Ecto neural progenitor cell (in vitro differentiated cells): ENCODE measurements at regions not wholly inside any gene's neighbourhood (a gene's known extent, or its start where the extent isn't known, plus 50 kb on each side); places are given as distances from the start of the nearest gene placed in this dataset.
"Not testable (repeated sequence)": the region's sequence is repeated elsewhere in the genome, so short reads cannot be mapped to it uniquely, and the experiment has no call there.

Experiments
- DNase-seq: peaks from one replicate; pipeline ENCODE4 v3.0.0-alpha.2; 2018; ENCODE audit warnings: low spot score

GRCh38 chr5:34329201-34329600 lies 286.2 kb upstream of the C1QTNF3 start:
- not testable (repeated sequence) for DNase-seq

- DNase-seq, result not testable (repeated sequence)
Measured at GRCh38 chr5:34329611-34330108, 286.6 kb upstream of the C1QTNF3 start.

- not testable (repeated sequence) for DNase-seq
Measured at GRCh38 chr5:34331928-34332454, 289.0 kb upstream of the C1QTNF3 start.

- not testable (repeated sequence) for DNase-seq
Measured at GRCh38 chr5:34339408-34340001, 296.5 kb upstream of the C1QTNF3 start.

GRCh38 chr5:34354440-34354839 lies 301.7 kb upstream of the RAI14 start:
- not testable (repeated sequence) for DNase-seq

- not testable (repeated sequence) for DNase-seq
Measured at GRCh38 chr5:34371417-34371816, 284.7 kb upstream of the RAI14 start.

- not testable (repeated sequence) for DNase-seq
Measured at GRCh38 chr5:34371817-34372216, 284.3 kb upstream of the RAI14 start.

GRCh38 chr5:34372739-34373138 lies 283.4 kb upstream of the RAI14 start:
- not testable (repeated sequence) for DNase-seq

GRCh38 chr5:34377651-34378050 lies 278.5 kb upstream of the RAI14 start:
- DNase-seq, result not testable (repeated sequence)

- DNase-seq, result not testable (repeated sequence)
Measured at GRCh38 chr5:34378498-34378897, 277.6 kb upstream of the RAI14 start.

GRCh38 chr5:34388754-34389153 lies 267.4 kb upstream of the RAI14 start:
- DNase-seq, result not testable (repeated sequence)

GRCh38 chr5:34409373-34409772 lies 246.8 kb upstream of the RAI14 start:
- no peak for DNase-seq

GRCh38 chr5:34410411-34411139 lies 245.6 kb upstream of the RAI14 start:
- no peak for DNase-seq

- DNase-seq, result no peak
Measured at GRCh38 chr5:34411470-34412346, 244.4 kb upstream of the RAI14 start.

GRCh38 chr5:34412736-34413135 lies 243.4 kb upstream of the RAI14 start:
- no peak for DNase-seq

GRCh38 chr5:34415559-34416198 lies 240.4 kb upstream of the RAI14 start:
- DNase-seq, result no peak

GRCh38 chr5:34416501-34417008 lies 239.6 kb upstream of the RAI14 start:
- no peak for DNase-seq

GRCh38 chr5:34420191-34420590 lies 235.9 kb upstream of the RAI14 start:
- not testable (repeated sequence) for DNase-seq

- DNase-seq, result no peak
Measured at GRCh38 chr5:34436761-34437501, 219.2 kb upstream of the RAI14 start.

- DNase-seq, result no peak
Measured at GRCh38 chr5:34439601-34440000, 216.5 kb upstream of the RAI14 start.

GRCh38 chr5:34441767-34442166 lies 214.4 kb upstream of the RAI14 start:
- not testable (repeated sequence) for DNase-seq
